Spleen (tissue), 11 donors: ENCODE measurements at regions not wholly inside any gene's neighbourhood (a gene's known extent, or its start where the extent isn't known, plus 50 kb on each side); places are given as distances from the start of the nearest gene placed in this dataset.

Source experiments
- DNase-seq: peaks from one replicate; pipeline ENCODE4 v3.0.0-alpha.2; 2020
- H3K27ac ChIP-seq, 8 donors: fragments of 200-600 bp; sonication (generic) in 7 of 8; 1 replicate in 4 of 8; 2 replicates in 4 of 8; pipeline versions ENCODE4 v1.5.0 to v1.8.0; 2016 to 2021; ENCODE audit warnings: inconsistent platforms in 4 of 8, mild to moderate bottlenecking in 4 of 8, moderate library complexity in 1 of 8
- H3K27me3 ChIP-seq, 7 donors: fragments of 200-600 bp; sonication (generic) in 6 of 7; replicated peaks in 1 of 7; 1 replicate in 4 of 7; 2 replicates in 3 of 7; pipeline versions ENCODE4 v1.5.0 to v1.8.0; 2016 to 2021; ENCODE audit warnings: inconsistent platforms in 3 of 7, mild to moderate bottlenecking in 1 of 7
- H3K36me3 ChIP-seq, 6 donors: fragments of 200-600 bp; sonication (generic) in 5 of 6; 1 replicate in 4 of 6; 2 replicates in 2 of 6; pipeline versions ENCODE4 v1.5.0 to v1.8.0; 2016 to 2021; ENCODE audit warnings: inconsistent platforms in 2 of 6
- H3K4me1 ChIP-seq, 6 donors: fragments of 200-600 bp; sonication (generic) in 5 of 6; 1 replicate in 3 of 6; 2 replicates in 3 of 6; pipeline versions ENCODE4 v1.5.0 to v1.8.0; 2016 to 2021; ENCODE audit warnings: inconsistent platforms in 3 of 6
- H3K4me3 ChIP-seq, 8 donors: fragments of 200-600 bp; sonication (generic) in 7 of 8; 1 replicate in 4 of 8; 2 replicates in 4 of 8; pipeline versions ENCODE4 v1.5.0 to v1.8.0; 2016 to 2021; ENCODE audit warnings: inconsistent platforms in 4 of 8, mild to moderate bottlenecking in 4 of 8, moderate library complexity in 2 of 8
- H3K9me3 ChIP-seq, 8 donors: fragments of 200-600 bp; sonication (generic) in 7 of 8; 1 replicate in 4 of 8; 2 replicates in 4 of 8; pipeline versions ENCODE4 v1.5.0 to v1.8.0; 2016 to 2021; ENCODE audit warnings: inconsistent platforms in 4 of 8
- POLR2A ChIP-seq, 3 donors: fragments of 450-650 bp; IDR thresholded peaks; one replicate each; pipeline ENCODE4 v1.5.1; 2017; ENCODE audit warnings: antibody characterized with exemption in 3 of 3, mild to moderate bottlenecking in 1 of 3
- POLR2AphosphoS5 ChIP-seq, 3 donors: sonication (generic); formaldehyde crosslinking; IDR thresholded peaks; one replicate each; pipeline ENCODE4 v1.5.1; 2017; ENCODE audit warnings: antibody characterized with exemption in 3 of 3
- WGBS, 5 donors: extraction: QIAGEN DNeasy Blood & Tissue Kit in 3 of 5; methylation state at CpG; one replicate each; pipeline versions ENCODE4 v1.1.5 to v1.1.7; 2013 to 2018; 5-methylcytosine and 5-hydroxymethylcytosine counted together
- intact Hi-C: fragments of 100-400 bp; cut with DNase I; formaldehyde crosslinking; loops from one replicate; pipeline ENCODE4 v1.15.0; 2023; ENCODE audit warnings: low total_unique reads
- TF ChIP-seq, protein P1 (sequence below), 11 experiments: fragments of 200-600 bp in 7 of 11; fragments of 450-650 bp in 4 of 11; sonication (generic) in 4 of 11; IDR thresholded peaks in 8 of 11; conservative IDR thresholded peaks in 3 of 11; 1 replicate in 7 of 11; 2 replicates in 4 of 11; pipeline versions ENCODE4 v1.4.0 to v1.8.0; 2016 to 2021; ENCODE audit warnings: antibody characterized with exemption in 11 of 11, inconsistent platforms in 4 of 11, mild to moderate bottlenecking in 1 of 11
- donor health status: healthy with polysubstance abuse.
- donor health status: DM: no; HTN: no; CAD: no; lungs with moderate emphysema.
- donor health status: DM: no; HTN: no; CAD: no.
- donor health status: Bipolar disorder and iron deficiency.
- donor health status: healthy.
- donor health status: DM: no; HTN: no; CAD: no.
- donor health status: DM: yes; HTN: yes; CAD: no.

DNA sequence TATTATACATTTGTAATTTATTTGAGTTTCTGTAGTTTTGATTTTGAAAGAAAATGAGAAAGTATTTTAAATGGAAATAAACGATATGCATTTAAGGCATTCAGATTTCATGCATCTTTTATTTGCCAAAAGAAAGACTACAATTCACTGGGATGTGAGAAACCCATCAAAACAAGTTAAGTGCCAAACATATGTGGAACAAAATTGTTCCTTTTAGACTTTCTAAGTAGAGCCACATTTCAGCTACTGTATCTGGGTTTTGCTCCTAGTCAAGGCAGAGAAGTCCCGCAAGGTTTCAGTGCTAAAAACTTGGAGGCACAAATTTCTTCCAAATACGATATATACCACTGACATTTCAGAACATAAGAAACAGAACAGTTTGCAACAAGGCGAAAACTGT, 1191.9 kb downstream of the SLITRK5 start:
- intact Hi-C loops = no loop called here
- TF ChIP-seq, protein P1, sequence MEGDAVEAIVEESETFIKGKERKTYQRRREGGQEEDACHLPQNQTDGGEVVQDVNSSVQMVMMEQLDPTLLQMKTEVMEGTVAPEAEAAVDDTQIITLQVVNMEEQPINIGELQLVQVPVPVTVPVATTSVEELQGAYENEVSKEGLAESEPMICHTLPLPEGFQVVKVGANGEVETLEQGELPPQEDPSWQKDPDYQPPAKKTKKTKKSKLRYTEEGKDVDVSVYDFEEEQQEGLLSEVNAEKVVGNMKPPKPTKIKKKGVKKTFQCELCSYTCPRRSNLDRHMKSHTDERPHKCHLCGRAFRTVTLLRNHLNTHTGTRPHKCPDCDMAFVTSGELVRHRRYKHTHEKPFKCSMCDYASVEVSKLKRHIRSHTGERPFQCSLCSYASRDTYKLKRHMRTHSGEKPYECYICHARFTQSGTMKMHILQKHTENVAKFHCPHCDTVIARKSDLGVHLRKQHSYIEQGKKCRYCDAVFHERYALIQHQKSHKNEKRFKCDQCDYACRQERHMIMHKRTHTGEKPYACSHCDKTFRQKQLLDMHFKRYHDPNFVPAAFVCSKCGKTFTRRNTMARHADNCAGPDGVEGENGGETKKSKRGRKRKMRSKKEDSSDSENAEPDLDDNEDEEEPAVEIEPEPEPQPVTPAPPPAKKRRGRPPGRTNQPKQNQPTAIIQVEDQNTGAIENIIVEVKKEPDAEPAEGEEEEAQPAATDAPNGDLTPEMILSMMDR (IDR thresholded peaks at IDR 0.05 in 8 of 11, conservative IDR thresholded peaks at IDR 0.05 in 3 of 11) = no peak
- TF ChIP-seq POLR2AphosphoS5 (IDR thresholded peaks at IDR 0.05) (no peak), POLR2A (IDR thresholded peaks at IDR 0.05) (no peak)
- DNase-seq = no peak
- 85 to 92% (median 89%) methylated on average over 4 of the region's 4 CpGs for WGBS, 5 donors
- Histone ChIP-seq H3K36me3 (no peaks in the 10 kb centered on the region), H3K9me3 (no peaks in the 10 kb centered on the region), H3K27me3 (no peaks in the 10 kb centered on the region), H3K4me1 (no peaks in the 10 kb centered on the region), H3K27ac (no peak overlapping the region), H3K4me3 (no peak overlapping the region)

DNA sequence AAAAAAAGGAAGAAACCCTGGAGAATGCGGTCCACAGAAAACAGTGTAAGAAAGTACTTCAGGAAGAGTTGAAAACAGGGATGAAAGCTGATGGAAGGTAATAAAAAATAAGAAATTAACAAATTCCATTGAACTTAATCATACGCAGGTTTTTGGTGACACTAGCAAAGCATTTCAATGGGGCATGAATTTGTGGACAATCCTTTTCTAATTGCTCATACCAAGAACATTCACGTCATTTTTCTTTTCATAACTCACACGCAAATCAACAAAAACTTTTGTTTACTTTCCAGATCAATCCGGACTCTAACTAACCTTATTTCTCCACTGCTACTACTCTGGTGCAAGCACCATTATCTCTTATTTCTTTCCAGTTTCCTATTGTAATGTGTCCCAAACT, 1195.0 kb downstream of the SLITRK5 start:
- WGBS, 5 donors = 85 to 94% (median 89%) methylated on average over 5 of the region's 5 CpGs
- intact Hi-C loops = no loop called here
- no peak for TF ChIP-seq POLR2AphosphoS5 (IDR thresholded peaks at IDR 0.05)
- TF ChIP-seq, protein P1 (IDR thresholded peaks at IDR 0.05 in 8 of 11, conservative IDR thresholded peaks at IDR 0.05 in 3 of 11) = no peak
- no peak for TF ChIP-seq POLR2A (IDR thresholded peaks at IDR 0.05)

DNA sequence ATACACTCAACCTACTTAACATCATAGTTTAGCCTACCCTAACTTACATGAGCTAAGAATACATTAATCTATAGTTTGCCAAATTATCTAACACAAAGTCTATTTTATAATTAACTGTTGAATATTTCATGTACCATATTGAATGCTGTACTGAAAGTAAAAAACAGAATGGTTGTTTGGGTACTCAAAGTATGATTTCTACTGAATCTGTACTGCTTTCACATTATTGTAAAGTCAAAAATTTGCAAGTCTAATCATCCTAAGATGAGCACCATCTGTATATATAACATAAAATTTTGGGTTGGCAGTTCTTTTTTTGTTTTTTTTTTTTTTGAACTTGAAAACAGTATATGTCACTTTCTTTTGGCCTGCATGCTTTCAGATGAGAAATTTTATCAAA, 1212.6 kb downstream of the SLITRK5 start:
- intact Hi-C loops = no loop called here

More for the DNA sequence above, 1195.0 kb downstream of the SLITRK5 start:
- DNase-seq = no peak
- Histone ChIP-seq H3K36me3 (no peaks in the 10 kb centered on the region), H3K9me3 (peaks cover 0 to 9% (median 0%) of the 10 kb centered on the region in 8 donors), H3K27me3 (no peaks in the 10 kb centered on the region), H3K27ac (no peak overlapping the region), H3K4me3 (no peak overlapping the region), H3K4me1 (no peaks in the 10 kb centered on the region)

DNA sequence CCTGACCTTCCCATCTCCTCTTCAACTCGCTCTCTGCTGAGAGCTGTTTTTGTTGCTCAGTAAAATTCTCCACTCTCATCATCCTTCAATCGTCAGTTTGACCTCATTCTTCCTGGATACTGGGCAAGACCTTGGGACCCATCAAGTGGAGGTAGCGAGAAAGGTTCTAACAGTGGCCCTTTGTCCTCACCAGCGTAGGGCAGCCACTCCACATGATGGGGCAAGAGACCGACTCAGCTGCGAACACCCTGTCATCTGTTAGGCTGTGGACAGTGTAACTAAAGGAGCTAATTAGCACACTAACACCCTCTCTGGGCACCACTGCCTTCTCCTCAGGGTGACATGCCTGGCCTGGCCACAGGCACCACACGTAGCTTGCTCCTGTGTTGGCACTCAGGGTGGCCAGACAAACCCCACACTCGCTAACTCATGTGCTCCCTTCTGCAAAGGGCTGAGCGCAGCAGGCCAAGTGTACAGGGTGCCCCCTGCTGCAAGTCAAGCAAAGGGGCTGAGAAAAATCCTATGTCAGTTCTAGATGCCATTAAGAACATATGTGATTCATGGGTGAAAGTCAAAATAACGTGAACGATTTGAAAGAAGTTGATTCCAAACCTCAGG, 1216.0 kb downstream of the SLITRK5 start:
- Histone ChIP-seq H3K4me3 (no peak overlapping the region), H3K36me3 (no peaks in the 10 kb centered on the region), H3K27ac (no peak overlapping the region), H3K9me3 (peaks cover 0 to 8% (median 4%) of the 10 kb centered on the region in 8 donors), H3K27me3 (no peaks in the 10 kb centered on the region), H3K4me1 (no peaks in the 10 kb centered on the region)
- TF ChIP-seq, protein P1 (IDR thresholded peaks at IDR 0.05 in 8 of 11, conservative IDR thresholded peaks at IDR 0.05 in 3 of 11) = no peak
- TF ChIP-seq POLR2A (IDR thresholded peaks at IDR 0.05) (no peak), POLR2AphosphoS5 (IDR thresholded peaks at IDR 0.05) (no peak)
- intact Hi-C loops = no loop called here
- DNase-seq = peak; percentile 43
- WGBS, 5 donors = 82 to 95% (median 83%) methylated on average over 9 to 11 of the region's 11 CpGs

More for the DNA sequence above, 1212.6 kb downstream of the SLITRK5 start:
- Histone ChIP-seq H3K9me3 (peaks cover 0 to 22% (median 12%) of the 10 kb centered on the region in 8 donors), H3K27ac (no peak overlapping the region), H3K4me3 (no peak overlapping the region), H3K36me3 (no peaks in the 10 kb centered on the region), H3K27me3 (no peaks in the 10 kb centered on the region), H3K4me1 (no peaks in the 10 kb centered on the region)
- no peak for TF ChIP-seq POLR2AphosphoS5 (IDR thresholded peaks at IDR 0.05)
- TF ChIP-seq, protein P1 (IDR thresholded peaks at IDR 0.05 in 8 of 11, conservative IDR thresholded peaks at IDR 0.05 in 3 of 11) = no peak
- TF ChIP-seq POLR2A (IDR thresholded peaks at IDR 0.05) = no peak
- DNase-seq = no peak
